ENCODE measurements at regions not wholly inside any gene's neighbourhood (a gene's known extent, or its start where the extent isn't known, plus 50 kb on each side); places are given as distances from the start of the nearest gene placed in this dataset.

- no peaks in the 10 kb centered on the region for H3K27me3 ChIP-seq (ENCODE audit: control insufficient read depth in 1 of 2, insufficient read depth in 2 of 2, low read length in 1 of 2)
- DNase-seq, result no peak
- no peak overlapping the region for H3K4me3 ChIP-seq (ENCODE audit: low read length in 2 of 2)
- intact Hi-C loops (cut with DNase I), result no loop called here
- no peaks in the 10 kb centered on the region for H3K9me3 ChIP-seq (ENCODE audit: control insufficient read depth, low read length)
- no peaks in the 10 kb centered on the region for H3K4me1 ChIP-seq (ENCODE audit: control insufficient read depth in 1 of 2, insufficient read depth in 2 of 2, low read length in 2 of 2)
- ATAC-seq (ENCODE audit: low FRiP score), result no peak
- no peaks in the 10 kb centered on the region for H3K36me3 ChIP-seq (ENCODE audit: control insufficient read depth in 1 of 2, insufficient read depth in 2 of 2, low read length in 1 of 2)
- no peak overlapping the region for H3K27ac ChIP-seq (ENCODE audit: low read depth in 1 of 2, low read length in 2 of 2)
- WGBS, 2 donors, result 45 to 49% methylated on average over 3 of the region's 3 CpGs
Observed at GRCh38 chr18:55102958-55103456, 143.7 kb upstream of the CCDC68 start.

GRCh38 chr18:55102501-55102900, 143.2 kb upstream of the CCDC68 start:
- 13 to 22% methylated on average over 3 of the region's 3 CpGs for WGBS, 2 donors
- Histone ChIP-seq H3K9me3 (ENCODE audit: control insufficient read depth, low read length) (no peaks in the 10 kb centered on the region), H3K27me3 (ENCODE audit: control insufficient read depth in 1 of 2, insufficient read depth in 2 of 2, low read length in 1 of 2) (no peaks in the 10 kb centered on the region), H3K4me3 (ENCODE audit: low read length in 2 of 2) (no peak overlapping the region), H3K4me1 (ENCODE audit: control insufficient read depth in 1 of 2, insufficient read depth in 2 of 2, low read length in 2 of 2) (no peaks in the 10 kb centered on the region), H3K27ac (ENCODE audit: low read depth in 1 of 2, low read length in 2 of 2) (no peak overlapping the region), H3K36me3 (ENCODE audit: control insufficient read depth in 1 of 2, insufficient read depth in 2 of 2, low read length in 1 of 2) (no peaks in the 10 kb centered on the region)
- no peak for ATAC-seq (ENCODE audit: low FRiP score)
- intact Hi-C loops (cut with DNase I), result no loop called here
- no peak for DNase-seq

GRCh38 chr18:55101458-55101824, 142.2 kb upstream of the CCDC68 start:
- no peak overlapping the region for H3K4me3 ChIP-seq (ENCODE audit: low read length in 2 of 2)
- peaks cover 0 to 2% of the 10 kb centered on the region in 2 donors for H3K4me1 ChIP-seq (ENCODE audit: control insufficient read depth in 1 of 2, insufficient read depth in 2 of 2, low read length in 2 of 2)
- DNase-seq, result no peak
- H3K27ac ChIP-seq (ENCODE audit: low read depth in 1 of 2, low read length in 2 of 2), result no peak overlapping the region
- intact Hi-C loops (cut with DNase I), result no loop called here
- H3K27me3 ChIP-seq (ENCODE audit: control insufficient read depth in 1 of 2, insufficient read depth in 2 of 2, low read length in 1 of 2), result no peaks in the 10 kb centered on the region
- no peaks in the 10 kb centered on the region for H3K9me3 ChIP-seq (ENCODE audit: control insufficient read depth, low read length)
- H3K36me3 ChIP-seq (ENCODE audit: control insufficient read depth in 1 of 2, insufficient read depth in 2 of 2, low read length in 1 of 2), result no peaks in the 10 kb centered on the region
- no peak for ATAC-seq (ENCODE audit: low FRiP score)
- WGBS, 2 donors, result 82 to 90% methylated on average over 2 of the region's 2 CpGs

- peaks cover 0 to 2% of the 10 kb centered on the region in 2 donors for H3K4me1 ChIP-seq (ENCODE audit: control insufficient read depth in 1 of 2, insufficient read depth in 2 of 2, low read length in 2 of 2)
- intact Hi-C loops (cut with DNase I), result no loop called here
- no peak overlapping the region for H3K4me3 ChIP-seq (ENCODE audit: low read length in 2 of 2)
- ATAC-seq (ENCODE audit: low FRiP score) (no peak), DNase-seq (no peak)
- H3K36me3 ChIP-seq (ENCODE audit: control insufficient read depth in 1 of 2, insufficient read depth in 2 of 2, low read length in 1 of 2), result no peaks in the 10 kb centered on the region
- H3K27ac ChIP-seq (ENCODE audit: low read depth in 1 of 2, low read length in 2 of 2), result no peak overlapping the region
- 67 to 72% methylated on average over 3 of the region's 3 CpGs for WGBS, 2 donors
- H3K9me3 ChIP-seq (ENCODE audit: control insufficient read depth, low read length), result no peaks in the 10 kb centered on the region
- H3K27me3 ChIP-seq (ENCODE audit: control insufficient read depth in 1 of 2, insufficient read depth in 2 of 2, low read length in 1 of 2), result no peaks in the 10 kb centered on the region
Observed at GRCh38 chr18:55100817-55101457, 141.7 kb upstream of the CCDC68 start.

GRCh38 chr18:55097456-55098170, 138.4 kb upstream of the CCDC68 start:
- Histone ChIP-seq H3K27ac (ENCODE audit: low read depth in 1 of 2, low read length in 2 of 2) (no peak overlapping the region), H3K4me3 (ENCODE audit: low read length in 2 of 2) (no peak overlapping the region), H3K9me3 (ENCODE audit: control insufficient read depth, low read length) (no peaks in the 10 kb centered on the region), H3K36me3 (ENCODE audit: control insufficient read depth in 1 of 2, insufficient read depth in 2 of 2, low read length in 1 of 2) (no peaks in the 10 kb centered on the region), H3K27me3 (ENCODE audit: control insufficient read depth in 1 of 2, insufficient read depth in 2 of 2, low read length in 1 of 2) (no peaks in the 10 kb centered on the region), H3K4me1 (ENCODE audit: control insufficient read depth in 1 of 2, insufficient read depth in 2 of 2, low read length in 2 of 2) (peaks cover 0 to 2% of the 10 kb centered on the region in 2 donors)
- DNase-seq (no peak), ATAC-seq (ENCODE audit: low FRiP score) (no peak)
- intact Hi-C loops (cut with DNase I), result no loop called here
- 46 to 49% methylated on average over 9 of the region's 9 CpGs for WGBS, 2 donors

- intact Hi-C loops (cut with DNase I), result no loop called here
- ATAC-seq (ENCODE audit: low FRiP score), result peak; percentile 63
- H3K36me3 ChIP-seq (ENCODE audit: control insufficient read depth in 1 of 2, insufficient read depth in 2 of 2, low read length in 1 of 2), result no peaks in the 10 kb centered on the region
- 64 to 66% methylated on average over 10 of the region's 10 CpGs for whole genome bisulfite sequencing, 2 donors
- no peak overlapping the region for H3K27ac ChIP-seq (ENCODE audit: low read depth in 1 of 2, low read length in 2 of 2)
- no peaks in the 10 kb centered on the region for H3K9me3 ChIP-seq (ENCODE audit: control insufficient read depth, low read length)
- H3K4me3 ChIP-seq (ENCODE audit: low read length in 2 of 2), result no peak overlapping the region
- no peak for DNase-seq
- H3K27me3 ChIP-seq (ENCODE audit: control insufficient read depth in 1 of 2, insufficient read depth in 2 of 2, low read length in 1 of 2), result no peaks in the 10 kb centered on the region
- H3K4me1 ChIP-seq (ENCODE audit: control insufficient read depth in 1 of 2, insufficient read depth in 2 of 2, low read length in 2 of 2), result peaks cover 0 to 2% of the 10 kb centered on the region in 2 donors
Observed at GRCh38 chr18:55096263-55096951, 137.1 kb upstream of the CCDC68 start.

- Histone ChIP-seq H3K9me3 (ENCODE audit: control insufficient read depth, low read length) (no peaks in the 10 kb centered on the region), H3K36me3 (ENCODE audit: control insufficient read depth in 1 of 2, insufficient read depth in 2 of 2, low read length in 1 of 2) (no peaks in the 10 kb centered on the region), H3K4me1 (ENCODE audit: control insufficient read depth in 1 of 2, insufficient read depth in 2 of 2, low read length in 2 of 2) (peaks cover 0 to 2% of the 10 kb centered on the region in 2 donors), H3K27me3 (ENCODE audit: control insufficient read depth in 1 of 2, insufficient read depth in 2 of 2, low read length in 1 of 2) (no peaks in the 10 kb centered on the region), H3K4me3 (ENCODE audit: low read length in 2 of 2) (no peak overlapping the region), H3K27ac (ENCODE audit: low read depth in 1 of 2, low read length in 2 of 2) (no peak overlapping the region)
- DNase-seq (no peak), ATAC-seq (ENCODE audit: low FRiP score) (no peak)
- WGBS, 2 donors, result 61 to 66% methylated on average over 3 of the region's 3 CpGs
- intact Hi-C loops (cut with DNase I), result no loop called here
Observed at GRCh38 chr18:55095584-55095983, 136.3 kb upstream of the CCDC68 start.

- Histone ChIP-seq H3K4me3 (ENCODE audit: low read length in 2 of 2) (no peak overlapping the region), H3K36me3 (ENCODE audit: control insufficient read depth in 1 of 2, insufficient read depth in 2 of 2, low read length in 1 of 2) (no peaks in the 10 kb centered on the region), H3K27me3 (ENCODE audit: control insufficient read depth in 1 of 2, insufficient read depth in 2 of 2, low read length in 1 of 2) (peaks cover 0 to 2% of the 10 kb centered on the region in 2 donors), H3K4me1 (ENCODE audit: control insufficient read depth in 1 of 2, insufficient read depth in 2 of 2, low read length in 2 of 2) (peaks cover 0 to 2% of the 10 kb centered on the region in 2 donors), H3K9me3 (ENCODE audit: control insufficient read depth, low read length) (no peaks in the 10 kb centered on the region), H3K27ac (ENCODE audit: low read depth in 1 of 2, low read length in 2 of 2) (no peak overlapping the region)
- no peak for ATAC-seq (ENCODE audit: low FRiP score)
- intact Hi-C loops (cut with DNase I), result no loop called here
- no peak for DNase-seq
Observed at GRCh38 chr18:55093808-55094207, 134.5 kb upstream of the CCDC68 start.
